GM23338 (cell line): ENCODE measurements at regions not wholly inside any gene's neighbourhood (a gene's known extent, or its start where the extent isn't known, plus 50 kb on each side); places are given as distances from the start of the nearest gene placed in this dataset.

Source experiments
- EZH2 ChIP-seq: fragments of 200-600 bp; sonication (generic); IDR thresholded peaks from one replicate; pipeline ENCODE4 v1.8.0; 2017; ENCODE audit warnings: antibody characterized with exemption, mild to moderate bottlenecking, low read depth; ENCODE audit not compliant: unreplicated experiment
- EZH2phosphoT487 ChIP-seq: fragments of 200-600 bp; sonication (generic); IDR thresholded peaks from one replicate; pipeline ENCODE4 v1.8.1; 2018; ENCODE audit warnings: antibody characterized with exemption; ENCODE audit not compliant: unreplicated experiment
- NANOG ChIP-seq: IDR thresholded peaks from 2 replicates; pipeline ENCODE4 v1.6.1; 2016; ENCODE audit warnings: antibody characterized with exemption, borderline replicate concordance
- POLR2AphosphoS5 ChIP-seq: IDR thresholded peaks from 2 replicates; pipeline ENCODE4 v1.6.1; 2016; ENCODE audit warnings: antibody characterized with exemption, low read depth
- REST ChIP-seq: IDR thresholded peaks from one replicate; pipeline ENCODE4 v1.6.1; 2018; ENCODE audit warnings: antibody characterized with exemption; ENCODE audit not compliant: unreplicated experiment
- STAT1 ChIP-seq: IDR thresholded peaks from one replicate; pipeline ENCODE4 v1.6.1; 2016; ENCODE audit warnings: antibody characterized with exemption; ENCODE audit not compliant: unreplicated experiment
- ZNF114 ChIP-seq: fragments of 250-450 bp; sonication (Bioruptor Pico); IDR thresholded peaks from 2 replicates; pipeline ENCODE4 v1.5.0; 2020; ENCODE audit warnings: mild to moderate bottlenecking, moderate library complexity
- ZNF331 ChIP-seq: fragments of 250-450 bp; sonication (Bioruptor Pico); IDR thresholded peaks from 2 replicates; pipeline ENCODE4 v1.5.0; 2020; ENCODE audit warnings: low read depth, mild to moderate bottlenecking, moderate library complexity
- ZNF462 ChIP-seq: fragments of 250-450 bp; sonication (Bioruptor Pico); IDR thresholded peaks from 2 replicates; pipeline ENCODE4 v1.5.0; 2020; ENCODE audit warnings: mild to moderate bottlenecking, moderate library complexity

GRCh38 chr2:121886059-121886458 lies 130.6 kb downstream of the TSN start (continued):
- TF ChIP-seq ZNF462 (CRISPR knock-in tag) (no peak), EZH2phosphoT487 (no peak), REST (no peak), EZH2 (no peak), STAT1 (no peak), POLR2AphosphoS5 (no peak), NANOG (no peak), ZNF114 (no peak), ZNF331 (CRISPR knock-in tag) (no peak)
